Pancreas (tissue), 10 donors: ENCODE measurements at regions not wholly inside any gene's neighbourhood (a gene's known extent, or its start where the extent isn't known, plus 50 kb on each side); places are given as distances from the start of the nearest gene placed in this dataset.

Experiments
- ATAC-seq, 4 donors: fragments of 200-7000 bp; cut with Tn5 transposase; one replicate each; pipeline versions ENCODE4 v1.8.0 to v1.9.1; 2020; ENCODE audit warnings: mild to moderate bottlenecking in 4 of 4, moderate library complexity in 4 of 4
- DNase-seq, 6 donors: peaks; one replicate each; pipeline ENCODE4 v3.0.0-alpha.2; 2020
- FAIRE-seq: peaks from 2 replicates; lab custom pipeline; 2012; peaks lifted over from hg19 to GRCh38; lab: Jason Lieb, UNC
- H3K27ac ChIP-seq, 4 donors: fragments of 200-600 bp; sonication (generic); 1 replicate in 3 of 4; 2 replicates in 1 of 4; pipeline versions ENCODE4 v1.5.0 to v1.8.0; 2020
- H3K27me3 ChIP-seq, 4 donors: fragments of 200-600 bp; one replicate each; pipeline ENCODE4 v1.8.0; 2021
- H3K36me3 ChIP-seq, 3 donors: fragments of 200-600 bp; sonication (generic) in 1 of 3; one replicate each; pipeline versions ENCODE4 v1.5.0 to v1.8.0; 2020 to 2021
- H3K4me1 ChIP-seq, 3 donors: fragments of 200-600 bp; one replicate each; pipeline ENCODE4 v1.8.0; 2021
- H3K4me3 ChIP-seq, 4 donors: fragments of 200-600 bp; sonication (generic) in 2 of 4; one replicate each; pipeline versions ENCODE4 v1.5.0 to v1.8.0; 2020 to 2021
- H3K9me3 ChIP-seq, 4 donors: fragments of 200-600 bp; one replicate each; pipeline ENCODE4 v1.8.0; 2021
- WGBS, 2 donors: extraction: QIAGEN DNeasy Blood & Tissue Kit; methylation state at CpG; one replicate each; pipeline ENCODE4 v1.1.7; 2013; 5-methylcytosine and 5-hydroxymethylcytosine counted together
- intact Hi-C, 3 donors: fragments of 100-400 bp; cut with DNase I; formaldehyde crosslinking; loops; one replicate each; pipeline versions ENCODE4 v1.11.1 to v1.14.2; 2022
- TF ChIP-seq, protein P1 (sequence below), 4 donors: fragments of 200-600 bp; sonication (generic) in 3 of 4; IDR thresholded peaks; one replicate each; pipeline versions ENCODE4 v1.5.0 to v1.8.0; 2021; ENCODE audit warnings: antibody characterized with exemption in 4 of 4
- donor health status: healthy with polysubstance abuse.
- donor health status: DM: no; HTN: no; CAD: no; lungs with moderate emphysema.
- donor health status: DM: no; HTN: no; CAD: no.
- donor health status: control.
- donor health status: control.
- donor health status: Bipolar disorder and iron deficiency.
- donor health status: DM: yes; HTN: yes; CAD: no.
- donor health status: DM: no; HTN: no; CAD: no.
- donor health status: DM: no; HTN: no; CAD: no.
- donor health status: DM: yes; HTN: yes; CAD: no.

DNA sequence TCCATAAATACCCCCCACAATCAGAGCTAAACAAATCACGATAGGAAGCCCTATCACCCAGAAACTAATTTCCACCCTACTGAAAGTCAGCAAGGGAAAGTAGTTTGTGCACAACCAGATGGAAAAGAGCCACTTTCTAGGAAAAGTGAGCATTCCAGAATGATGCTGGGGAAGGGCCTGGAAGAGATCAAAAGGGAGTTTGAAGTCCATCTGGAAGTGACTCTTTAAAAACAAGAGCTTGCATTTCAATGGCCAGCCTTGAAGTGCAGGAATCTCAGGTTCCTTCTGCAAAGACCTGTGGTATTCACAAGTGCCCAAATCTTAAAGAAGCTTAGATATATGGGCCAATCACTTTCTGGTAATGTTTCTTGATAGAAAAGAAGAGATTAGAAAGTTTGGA lies 97.0 kb upstream of the LDB2 start:
- no peaks in the 10 kb centered on the region for H3K36me3 ChIP-seq
- no peak overlapping the region for H3K4me3 ChIP-seq
- 19 to 21% methylated on average over 1 of the region's 1 CpG for WGBS, 2 donors
- no peaks in the 10 kb centered on the region for H3K4me1 ChIP-seq
- H3K9me3 ChIP-seq = no peaks in the 10 kb centered on the region
- H3K27me3 ChIP-seq = no peaks in the 10 kb centered on the region
- no peak overlapping the region for H3K27ac ChIP-seq
- intact Hi-C loops = no loop called here
- no peak for DNase-seq
- no peak for ATAC-seq
- no peak for FAIRE-seq
- TF ChIP-seq, protein P1, sequence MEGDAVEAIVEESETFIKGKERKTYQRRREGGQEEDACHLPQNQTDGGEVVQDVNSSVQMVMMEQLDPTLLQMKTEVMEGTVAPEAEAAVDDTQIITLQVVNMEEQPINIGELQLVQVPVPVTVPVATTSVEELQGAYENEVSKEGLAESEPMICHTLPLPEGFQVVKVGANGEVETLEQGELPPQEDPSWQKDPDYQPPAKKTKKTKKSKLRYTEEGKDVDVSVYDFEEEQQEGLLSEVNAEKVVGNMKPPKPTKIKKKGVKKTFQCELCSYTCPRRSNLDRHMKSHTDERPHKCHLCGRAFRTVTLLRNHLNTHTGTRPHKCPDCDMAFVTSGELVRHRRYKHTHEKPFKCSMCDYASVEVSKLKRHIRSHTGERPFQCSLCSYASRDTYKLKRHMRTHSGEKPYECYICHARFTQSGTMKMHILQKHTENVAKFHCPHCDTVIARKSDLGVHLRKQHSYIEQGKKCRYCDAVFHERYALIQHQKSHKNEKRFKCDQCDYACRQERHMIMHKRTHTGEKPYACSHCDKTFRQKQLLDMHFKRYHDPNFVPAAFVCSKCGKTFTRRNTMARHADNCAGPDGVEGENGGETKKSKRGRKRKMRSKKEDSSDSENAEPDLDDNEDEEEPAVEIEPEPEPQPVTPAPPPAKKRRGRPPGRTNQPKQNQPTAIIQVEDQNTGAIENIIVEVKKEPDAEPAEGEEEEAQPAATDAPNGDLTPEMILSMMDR (IDR thresholded peaks at IDR 0.05) = no peak

DNA sequence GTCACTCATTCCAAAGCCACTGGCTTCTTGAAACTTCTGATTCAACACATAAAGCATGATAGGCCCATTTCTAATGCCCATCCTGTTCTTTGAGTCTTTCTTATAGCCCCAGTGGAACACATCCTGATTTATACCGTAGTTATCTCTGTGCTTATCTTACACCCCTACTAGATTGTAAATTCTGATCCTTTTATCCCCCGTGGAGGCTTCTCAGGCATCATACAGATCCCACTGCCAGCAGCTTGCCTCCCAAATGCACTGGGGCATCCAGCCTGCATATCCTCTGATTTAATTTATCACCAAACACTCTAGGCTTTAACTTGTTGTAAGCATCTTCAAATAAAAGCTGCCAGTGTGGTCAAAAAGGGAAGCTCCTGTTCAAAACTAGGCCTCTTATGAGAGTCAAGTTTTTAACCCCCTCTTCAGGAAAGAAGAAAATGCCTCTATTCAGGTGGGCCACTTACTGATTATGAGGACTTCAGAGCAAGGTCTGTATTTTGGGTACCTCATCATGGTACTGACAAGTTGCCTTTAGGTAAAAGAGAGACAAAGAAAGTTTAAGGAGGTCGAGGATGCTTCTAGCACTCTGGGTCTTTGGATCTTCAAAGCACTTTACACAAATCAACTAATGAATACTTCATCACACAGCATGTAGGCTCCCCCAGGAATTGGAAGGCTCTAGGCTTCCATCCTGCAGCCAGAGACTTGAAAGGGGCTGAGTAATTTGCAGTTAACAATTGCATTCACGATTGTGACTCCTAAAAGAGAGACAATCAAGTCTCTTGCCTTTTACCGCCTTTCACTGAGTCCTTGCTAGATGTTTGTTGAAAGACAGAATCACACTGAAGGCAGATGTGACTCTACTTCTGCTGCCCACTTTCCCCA lies 95.8 kb upstream of the LDB2 start:
- FAIRE-seq (no peak), DNase-seq (no peak), ATAC-seq (no peak)
- intact Hi-C loops = no loop called here
- no peak overlapping the region for H3K4me3 ChIP-seq
- 35 to 41% methylated on average over 5 of the region's 5 CpGs for WGBS, 2 donors
- H3K27me3 ChIP-seq = no peaks in the 10 kb centered on the region
- H3K4me1 ChIP-seq = no peaks in the 10 kb centered on the region
- H3K27ac ChIP-seq = no peak overlapping the region
- TF ChIP-seq, protein P1 (IDR thresholded peaks at IDR 0.05) = no peak
- H3K9me3 ChIP-seq = no peaks in the 10 kb centered on the region
- no peaks in the 10 kb centered on the region for H3K36me3 ChIP-seq

DNA sequence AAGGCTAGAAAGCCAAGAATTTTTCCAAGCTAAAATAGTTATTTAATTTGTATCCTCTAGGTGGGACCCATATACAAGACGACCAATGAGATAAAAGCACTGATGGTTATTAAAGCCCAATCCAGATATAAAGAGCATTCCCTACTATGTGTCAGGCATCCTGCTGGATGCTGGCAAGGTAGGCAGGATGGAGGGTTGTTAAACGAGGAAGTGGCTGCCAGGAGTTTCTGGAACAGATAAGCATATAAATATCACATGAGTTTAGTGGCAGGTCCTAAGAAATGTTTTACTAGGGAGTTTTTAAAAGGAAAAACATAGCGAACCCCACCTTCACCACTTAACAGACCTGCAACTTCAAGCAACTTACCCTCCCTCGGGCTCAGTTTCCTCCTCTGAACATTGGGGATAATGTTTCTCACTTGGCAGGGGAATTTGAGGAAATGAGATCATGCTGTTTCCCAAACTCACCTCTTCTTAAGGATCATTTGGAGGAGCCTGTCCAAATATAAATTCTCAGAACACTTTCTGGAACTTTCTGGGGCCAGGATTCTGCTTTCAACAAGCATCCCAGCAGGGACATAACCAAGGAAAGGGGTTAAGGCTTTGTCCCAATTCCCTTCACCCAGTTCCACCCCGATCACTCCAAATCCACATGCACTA lies 94.3 kb upstream of the LDB2 start:
- no peak overlapping the region for H3K27ac ChIP-seq
- no peak overlapping the region for H3K4me3 ChIP-seq
- intact Hi-C loops = no loop called here
- DNase-seq (no peak), FAIRE-seq (no peak), ATAC-seq (no peak)
- H3K9me3 ChIP-seq = no peaks in the 10 kb centered on the region
- no peaks in the 10 kb centered on the region for H3K4me1 ChIP-seq
- WGBS, 2 donors = 37 to 44% methylated on average over 5 of the region's 5 CpGs
- H3K36me3 ChIP-seq = no peaks in the 10 kb centered on the region
- H3K27me3 ChIP-seq = no peaks in the 10 kb centered on the region
- TF ChIP-seq, protein P1 (IDR thresholded peaks at IDR 0.05) = no peak

DNA sequence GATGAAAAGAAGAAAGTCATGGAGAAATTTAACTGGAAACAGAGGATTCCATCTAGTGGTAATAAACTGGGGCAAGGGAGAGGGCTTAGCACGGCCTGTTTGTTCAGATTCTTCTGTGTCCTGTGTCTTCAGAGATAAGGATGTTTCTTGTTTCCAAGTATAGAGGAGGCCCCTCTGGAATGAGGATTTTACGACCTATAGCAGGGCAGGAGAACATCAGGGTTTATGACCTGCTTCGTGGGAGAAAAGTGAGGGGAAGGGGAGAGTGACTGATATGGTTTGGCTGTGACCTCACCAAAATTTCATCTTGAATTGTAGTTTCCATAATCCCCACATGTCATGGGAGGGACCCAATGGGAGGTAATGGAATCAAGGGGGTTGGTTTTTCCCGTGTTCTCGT lies 93.0 kb upstream of the LDB2 start:
- H3K4me3 ChIP-seq = no peak overlapping the region
- DNase-seq (no peak), ATAC-seq (no peak), FAIRE-seq (no peak)
- no peaks in the 10 kb centered on the region for H3K4me1 ChIP-seq
- no peaks in the 10 kb centered on the region for H3K36me3 ChIP-seq
- no peaks in the 10 kb centered on the region for H3K27me3 ChIP-seq
- no peak overlapping the region for H3K27ac ChIP-seq
- H3K9me3 ChIP-seq = no peaks in the 10 kb centered on the region
- intact Hi-C loops = no loop called here
- 37 to 51% methylated on average over 5 of the region's 5 CpGs for WGBS, 2 donors
- TF ChIP-seq, protein P1 (IDR thresholded peaks at IDR 0.05) = no peak

DNA sequence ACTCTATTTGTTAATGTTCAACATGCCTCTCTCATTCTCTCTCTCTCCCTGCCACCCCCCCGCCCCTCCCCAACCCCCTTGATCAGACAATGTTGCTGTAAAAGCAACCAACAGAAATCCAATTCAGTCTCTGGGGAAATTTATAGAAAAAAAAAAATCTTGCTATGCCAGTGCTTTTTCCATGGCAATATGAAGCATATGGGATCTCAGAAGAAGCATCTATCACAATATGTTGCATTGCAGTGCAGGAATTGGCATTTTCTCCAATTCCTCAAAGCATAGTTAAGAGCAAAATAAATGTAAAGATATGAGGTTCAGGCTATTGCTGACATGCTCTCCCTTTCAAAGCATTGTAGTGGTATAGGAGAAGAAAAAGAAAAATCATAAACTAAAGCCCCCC lies 90.9 kb upstream of the LDB2 start:
- no peak overlapping the region for H3K4me3 ChIP-seq
- no peaks in the 10 kb centered on the region for H3K27me3 ChIP-seq
- H3K9me3 ChIP-seq = no peaks in the 10 kb centered on the region
- TF ChIP-seq, protein P1 (IDR thresholded peaks at IDR 0.05) = no peak
- H3K27ac ChIP-seq = no peak overlapping the region
- DNase-seq = no peak
- no peak for ATAC-seq
- WGBS, 2 donors = 25 to 35% methylated on average over 1 of the region's 1 CpG
- no peak for FAIRE-seq
- no peaks in the 10 kb centered on the region for H3K36me3 ChIP-seq
- intact Hi-C loops = no loop called here
- H3K4me1 ChIP-seq = no peaks in the 10 kb centered on the region
